Lower leg skin (tissue), 3 donors: ENCODE measurements at regions not wholly inside any gene's neighbourhood (a gene's known extent, or its start where the extent isn't known, plus 50 kb on each side); places are given as distances from the start of the nearest gene placed in this dataset.

Experiments
- CTCF ChIP-seq, 3 donors: fragments of 450-650 bp; IDR thresholded peaks; one replicate each; pipeline ENCODE4 v1.5.1; 2016; ENCODE audit warnings: antibody characterized with exemption in 3 of 3, mild to moderate bottlenecking in 3 of 3, moderate library complexity in 2 of 3
- POLR2A ChIP-seq, 2 donors: fragments of 450-650 bp; IDR thresholded peaks; one replicate each; pipeline ENCODE4 v1.6.1; 2016 to 2017; ENCODE audit warnings: antibody characterized with exemption in 2 of 2, mild to moderate bottlenecking in 1 of 2, moderate library complexity in 1 of 2

GRCh38 chr2:184201246-184201645 is 397.1 kb upstream of the ZNF804A start:
- no peak for TF ChIP-seq CTCF (IDR thresholded peaks at IDR 0.05)
- TF ChIP-seq POLR2A (IDR thresholded peaks at IDR 0.05): no peak
